Thyroid gland (tissue), 4 donors: ENCODE measurements at regions not wholly inside any gene's neighbourhood (a gene's known extent, or its start where the extent isn't known, plus 50 kb on each side); places are given as distances from the start of the nearest gene placed in this dataset.

ENCODE experiments used
- DNase-seq, 2 donors: peaks; one replicate each; pipeline ENCODE4 v3.0.0-alpha.2; 2019
- H3K27ac ChIP-seq, 3 donors: fragments of 200-600 bp; sonication (generic); 1 replicate in 2 of 3; 2 replicates in 1 of 3; pipeline ENCODE4 v1.5.1; 2016 to 2019; ENCODE audit warnings: mild to moderate bottlenecking in 1 of 3, moderate library complexity in 1 of 3
- H3K27me3 ChIP-seq: fragments of 200-600 bp; sonication (generic); one replicate; pipeline ENCODE4 v1.5.1; 2019
- H3K36me3 ChIP-seq, 2 donors: fragments of 200-600 bp; sonication (generic); one replicate each; pipeline ENCODE4 v1.5.1; 2016 to 2019
- H3K4me1 ChIP-seq, 2 donors: fragments of 200-600 bp; sonication (generic); one replicate each; pipeline ENCODE4 v1.5.1; 2017 to 2019
- H3K4me3 ChIP-seq, 3 donors: fragments of 200-600 bp; sonication (generic); replicated peaks in 1 of 3; 1 replicate in 2 of 3; 2 replicates in 1 of 3; pipeline ENCODE4 v1.5.1; 2016; ENCODE audit warnings: mild to moderate bottlenecking in 1 of 3
- H3K9me3 ChIP-seq: fragments of 200-600 bp; sonication (generic); one replicate; pipeline ENCODE4 v1.5.1; 2017
- POLR2A ChIP-seq, 2 donors: fragments of 450-650 bp; IDR thresholded peaks; one replicate each; pipeline ENCODE4 v1.6.1; 2017; ENCODE audit warnings: antibody characterized with exemption in 2 of 2, mild to moderate bottlenecking in 2 of 2, moderate library complexity in 1 of 2
- WGBS, 2 donors: methylation state at CpG; one replicate each; pipeline ENCODE4 v1.1.5; 2017; 5-methylcytosine and 5-hydroxymethylcytosine counted together
- intact Hi-C: fragments of 100-400 bp; cut with DNase I; formaldehyde crosslinking; loops from one replicate; pipeline ENCODE4 v1.15.1; 2023
- TF ChIP-seq, protein P1 (sequence below), 6 experiments: fragments of 200-600 bp in 3 of 6; fragments of 450-650 bp in 3 of 6; sonication (generic) in 3 of 6; IDR thresholded peaks; one replicate each; pipeline ENCODE4 v1.5.1; 2016 to 2019; ENCODE audit warnings: antibody characterized with exemption in 6 of 6, mild to moderate bottlenecking in 2 of 6, inconsistent platforms in 1 of 6, moderate library complexity in 1 of 6

DNA sequence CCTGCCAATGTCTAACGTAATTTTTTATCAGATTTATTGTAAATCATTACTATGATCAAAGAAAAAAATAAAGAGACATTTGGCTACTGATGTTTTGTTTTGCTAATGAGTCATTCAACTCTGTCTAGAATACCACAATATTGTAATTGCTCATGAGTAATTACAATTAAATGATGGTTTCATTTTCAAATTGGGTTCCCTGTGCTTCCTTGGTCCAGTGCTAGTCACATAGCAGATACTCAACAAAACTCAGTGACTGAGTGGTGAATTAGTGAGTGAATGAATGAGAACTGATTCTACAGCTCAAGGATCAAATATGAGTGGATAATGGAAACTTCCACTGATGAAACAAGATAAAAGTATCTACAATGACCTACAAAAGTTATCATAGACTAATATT is 304.7 kb downstream of the POU4F1 start:
- no peaks in the 10 kb centered on the region for H3K27me3 ChIP-seq
- WGBS, 2 donors: 62 to 68% methylated on average over 1 of the region's 1 CpG
- no peaks in the 10 kb centered on the region for H3K4me1 ChIP-seq
- DNase-seq: no peak
- TF ChIP-seq, protein P1, sequence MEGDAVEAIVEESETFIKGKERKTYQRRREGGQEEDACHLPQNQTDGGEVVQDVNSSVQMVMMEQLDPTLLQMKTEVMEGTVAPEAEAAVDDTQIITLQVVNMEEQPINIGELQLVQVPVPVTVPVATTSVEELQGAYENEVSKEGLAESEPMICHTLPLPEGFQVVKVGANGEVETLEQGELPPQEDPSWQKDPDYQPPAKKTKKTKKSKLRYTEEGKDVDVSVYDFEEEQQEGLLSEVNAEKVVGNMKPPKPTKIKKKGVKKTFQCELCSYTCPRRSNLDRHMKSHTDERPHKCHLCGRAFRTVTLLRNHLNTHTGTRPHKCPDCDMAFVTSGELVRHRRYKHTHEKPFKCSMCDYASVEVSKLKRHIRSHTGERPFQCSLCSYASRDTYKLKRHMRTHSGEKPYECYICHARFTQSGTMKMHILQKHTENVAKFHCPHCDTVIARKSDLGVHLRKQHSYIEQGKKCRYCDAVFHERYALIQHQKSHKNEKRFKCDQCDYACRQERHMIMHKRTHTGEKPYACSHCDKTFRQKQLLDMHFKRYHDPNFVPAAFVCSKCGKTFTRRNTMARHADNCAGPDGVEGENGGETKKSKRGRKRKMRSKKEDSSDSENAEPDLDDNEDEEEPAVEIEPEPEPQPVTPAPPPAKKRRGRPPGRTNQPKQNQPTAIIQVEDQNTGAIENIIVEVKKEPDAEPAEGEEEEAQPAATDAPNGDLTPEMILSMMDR (IDR thresholded peaks at IDR 0.05): no peak
- TF ChIP-seq POLR2A (IDR thresholded peaks at IDR 0.05): no peak
- H3K27ac ChIP-seq: no peak overlapping the region
- no peak overlapping the region for H3K4me3 ChIP-seq
- no peaks in the 10 kb centered on the region for H3K36me3 ChIP-seq
- intact Hi-C loops: no loop called here
- H3K9me3 ChIP-seq: no peaks in the 10 kb centered on the region

DNA sequence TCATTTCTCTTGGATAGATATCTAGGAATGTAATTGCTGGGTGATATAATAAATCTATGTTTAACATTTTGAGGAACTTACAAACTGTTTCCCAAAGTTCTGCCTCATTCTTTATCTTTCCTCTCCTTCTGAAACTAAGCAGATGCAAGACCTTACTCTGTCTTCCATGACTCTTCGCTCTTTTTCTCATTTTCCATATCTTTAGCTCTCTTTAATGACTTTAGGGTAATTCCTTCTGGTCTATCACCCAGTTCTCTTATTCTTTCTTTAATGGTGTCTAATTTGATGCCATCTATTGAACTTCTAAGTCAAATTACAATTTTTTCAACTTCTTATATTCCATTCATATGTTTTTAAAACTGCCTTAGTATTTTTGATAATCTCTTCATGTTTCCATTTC is 316.6 kb downstream of the POU4F1 start:
- no peak for DNase-seq
- Histone ChIP-seq H3K4me1 (no peaks in the 10 kb centered on the region), H3K27me3 (no peaks in the 10 kb centered on the region), H3K36me3 (no peaks in the 10 kb centered on the region), H3K27ac (no peak overlapping the region), H3K9me3 (no peaks in the 10 kb centered on the region), H3K4me3 (no peak overlapping the region)
- TF ChIP-seq POLR2A (IDR thresholded peaks at IDR 0.05): no peak
- TF ChIP-seq, protein P1 (IDR thresholded peaks at IDR 0.05): no peak
- 70 to 78% methylated on average over 1 of the region's 1 CpG for WGBS, 2 donors
- intact Hi-C loops: no loop called here

DNA sequence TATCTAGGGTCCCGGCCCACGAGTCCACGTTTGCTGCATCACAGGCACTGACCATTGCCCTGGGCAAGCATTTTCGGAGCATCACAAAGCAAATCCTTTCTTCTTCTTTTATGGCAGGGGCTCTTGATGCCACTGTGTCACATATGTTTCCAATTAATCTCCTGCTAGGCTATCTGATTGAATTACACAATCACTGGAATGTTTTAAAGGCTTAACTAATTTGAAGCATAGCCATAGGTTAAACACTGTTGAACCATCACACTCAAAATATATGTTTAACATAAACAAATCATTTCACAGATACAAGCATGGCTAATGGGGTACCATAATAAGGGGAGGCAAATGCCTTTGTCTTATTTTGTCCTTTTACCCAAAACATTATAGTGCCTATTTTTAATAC is 338.3 kb downstream of the POU4F1 start:
- Histone ChIP-seq H3K36me3 (no peaks in the 10 kb centered on the region), H3K27me3 (no peaks in the 10 kb centered on the region), H3K27ac (no peak overlapping the region), H3K4me3 (no peak overlapping the region), H3K9me3 (no peaks in the 10 kb centered on the region), H3K4me1 (no peaks in the 10 kb centered on the region)
- TF ChIP-seq, protein P1 (IDR thresholded peaks at IDR 0.05): no peak
- TF ChIP-seq POLR2A (IDR thresholded peaks at IDR 0.05): no peak
- intact Hi-C loops: no loop called here
- DNase-seq: no peak
- 78% methylated on average over 4 of the region's 4 CpGs for WGBS, 2 donors

DNA sequence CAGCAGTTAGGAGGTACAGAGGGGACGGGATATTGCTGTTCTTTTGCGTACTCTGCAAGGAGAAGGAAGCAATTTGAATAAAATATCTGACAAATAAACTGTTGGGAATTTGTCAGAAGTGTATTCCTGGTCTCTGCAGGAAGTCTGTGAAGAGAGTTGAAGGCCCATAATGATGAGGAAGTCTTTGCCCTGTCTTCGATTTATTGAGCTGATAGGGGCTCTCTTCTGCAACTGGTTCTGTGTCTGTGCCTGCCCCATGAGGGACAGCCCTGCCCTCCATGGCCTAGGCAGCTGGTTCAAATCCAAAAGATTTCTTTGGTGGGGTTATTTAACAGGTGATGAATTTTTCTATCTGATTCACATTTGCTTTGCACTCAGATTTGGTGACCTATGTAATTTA is 339.7 kb upstream of the EDNRB start:
- H3K36me3 ChIP-seq: no peaks in the 10 kb centered on the region
- 55 to 64% methylated on average over 3 of the region's 3 CpGs for WGBS, 2 donors
- no peaks in the 10 kb centered on the region for H3K9me3 ChIP-seq
- H3K4me1 ChIP-seq: no peaks in the 10 kb centered on the region
- no peak overlapping the region for H3K4me3 ChIP-seq
- H3K27me3 ChIP-seq: no peaks in the 10 kb centered on the region
- no peak overlapping the region for H3K27ac ChIP-seq
- no peak for DNase-seq
- TF ChIP-seq POLR2A (IDR thresholded peaks at IDR 0.05): no peak
- TF ChIP-seq, protein P1 (IDR thresholded peaks at IDR 0.05): no peak
- intact Hi-C loops: no loop called here

DNA sequence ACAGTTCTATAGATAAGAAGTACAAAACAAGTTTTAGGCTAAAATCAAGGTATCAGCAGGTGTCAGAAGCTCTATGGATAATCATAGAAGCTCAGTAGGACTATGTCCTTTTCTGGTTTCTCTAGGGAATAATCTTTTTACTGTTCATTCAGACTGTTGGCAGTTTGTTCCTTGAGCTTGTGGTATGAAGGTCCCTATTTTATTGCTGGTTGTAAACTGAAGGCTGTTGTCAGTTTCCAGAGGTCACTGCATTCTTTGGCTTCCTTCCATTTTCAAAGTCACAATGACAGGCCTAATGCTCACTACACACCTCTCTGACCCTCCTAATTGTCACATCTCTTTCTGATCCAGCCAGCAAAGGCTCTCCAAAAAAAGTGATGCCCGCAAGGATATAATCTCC is 337.9 kb upstream of the EDNRB start:
- Histone ChIP-seq H3K9me3 (no peaks in the 10 kb centered on the region), H3K4me1 (no peaks in the 10 kb centered on the region), H3K27ac (no peak overlapping the region), H3K27me3 (no peaks in the 10 kb centered on the region), H3K4me3 (no peak overlapping the region), H3K36me3 (no peaks in the 10 kb centered on the region)
- DNase-seq: no peak
- intact Hi-C loops: no loop called here
- WGBS, 2 donors: 83 to 95% methylated on average over 1 of the region's 1 CpG
- TF ChIP-seq POLR2A (IDR thresholded peaks at IDR 0.05): no peak
- TF ChIP-seq, protein P1 (IDR thresholded peaks at IDR 0.05): no peak
